Heart right ventricle (tissue), 16 donors: ENCODE measurements at regions not wholly inside any gene's neighbourhood (a gene's known extent, or its start where the extent isn't known, plus 50 kb on each side); places are given as distances from the start of the nearest gene placed in this dataset.

Experiments
- ATAC-seq, 8 donors: fragments of 200-7000 bp; cut with Tn5 transposase; one replicate each; pipeline ENCODE4 v1.9.1; 2020; ENCODE audit warnings: mild to moderate bottlenecking in 8 of 8, moderate library complexity in 8 of 8, moderate number of reproducible peaks in 1 of 8
- DNase-seq, 2 donors: peaks; one replicate each; pipeline ENCODE4 v3.0.0-alpha.2; 2020
- H3K27ac ChIP-seq, 10 donors: fragments of 200-600 bp; sonication (generic) in 2 of 10; one replicate each; pipeline versions ENCODE4 v1.5.0 to v1.8.0; 2020 to 2022; ENCODE audit warnings: mild to moderate bottlenecking in 3 of 10
- H3K27me3 ChIP-seq, 7 donors: fragments of 200-600 bp; one replicate each; pipeline ENCODE4 v1.8.0; 2021 to 2022; ENCODE audit warnings: mild to moderate bottlenecking in 2 of 7
- H3K36me3 ChIP-seq, 9 donors: fragments of 200-600 bp; sonication (generic) in 1 of 9; one replicate each; pipeline versions ENCODE4 v1.5.0 to v1.8.0; 2020 to 2022; ENCODE audit warnings: mild to moderate bottlenecking in 2 of 9
- H3K4me1 ChIP-seq, 9 donors: fragments of 200-600 bp; sonication (generic) in 1 of 9; one replicate each; pipeline versions ENCODE4 v1.5.0 to v1.8.0; 2020 to 2022; ENCODE audit warnings: mild to moderate bottlenecking in 4 of 9
- H3K4me3 ChIP-seq, 10 donors: fragments of 200-600 bp; sonication (generic) in 2 of 10; one replicate each; pipeline versions ENCODE4 v1.5.0 to v1.8.0; 2020 to 2022; ENCODE audit warnings: mild to moderate bottlenecking in 7 of 10, moderate library complexity in 2 of 10
- H3K9me3 ChIP-seq, 11 donors: fragments of 200-600 bp in 10 of 11; sonication (generic) in 2 of 11; one replicate each; pipeline versions ENCODE4 v1.5.0 to v1.8.0; 2013 to 2022; ENCODE audit warnings: mild to moderate bottlenecking in 2 of 11, control low read depth in 1 of 11, moderate library complexity in 1 of 11
- CTCF ChIP-seq, 9 donors: fragments of 200-600 bp; sonication (generic) in 2 of 9; IDR thresholded peaks; one replicate each; pipeline versions ENCODE4 v1.5.0 to v1.8.0; 2021 to 2022; ENCODE audit warnings: antibody characterized with exemption in 9 of 9, mild to moderate bottlenecking in 5 of 9, moderate library complexity in 1 of 9
- WGBS, 2 donors: extraction: QIAGEN DNeasy Blood & Tissue Kit; methylation state at CpG; one replicate each; pipeline ENCODE4 v1.1.7; 2013; ENCODE audit warnings: inconsistent platforms in 1 of 2; 5-methylcytosine and 5-hydroxymethylcytosine counted together
- intact Hi-C, 10 donors: fragments of 100-400 bp; cut with DNase I; formaldehyde crosslinking; loops; one replicate each; pipeline versions ENCODE4 v1.11.1 to v1.14.2; 2022
- donor health status: Arrhythmogenic right ventricular cardiomyopathy.
- donor health status: ischemic (EF 13 %, LVEDD 7.1; RV severe dilation, severe dysfunction).
- donor health status: healthy with polysubstance abuse.
- donor health status: DM: no; HTN: yes; CAD: no.
- donor health status: DM: no; HTN: no; CAD: no.
- donor health status: ischemic (EF 25% LVEDD 6.9; RV normal size, moderate dysfunction).
- donor health status: ischemic (EF 25% LVEDD 5.7; RV mildly dilated, moderate dysfunction).
- donor health status: healthy.
- donor health status: DM: yes; HTN: yes; CAD: no.
- donor health status: Ischemic cardiomyopathy.
- donor health status: ischemic (EF 35%, LVEDD 5.7; RV mildly dilated, moderate dysfunction).
- donor health status: nonischemic (EF 11% LVEDD 7.7; RV severe dilation, severe dysfunction).
- donor health status: DM: yes; HTN: yes; CAD: no.
- donor health status: PGD.
- donor health status: ischemic (EF 29% LVEDD 5.4; RV normal size, mild dysfunction).
- donor health status: nonischemic (EF 23%, LVEDD 6.1; RV moderate dilation, normal function).

DNA sequence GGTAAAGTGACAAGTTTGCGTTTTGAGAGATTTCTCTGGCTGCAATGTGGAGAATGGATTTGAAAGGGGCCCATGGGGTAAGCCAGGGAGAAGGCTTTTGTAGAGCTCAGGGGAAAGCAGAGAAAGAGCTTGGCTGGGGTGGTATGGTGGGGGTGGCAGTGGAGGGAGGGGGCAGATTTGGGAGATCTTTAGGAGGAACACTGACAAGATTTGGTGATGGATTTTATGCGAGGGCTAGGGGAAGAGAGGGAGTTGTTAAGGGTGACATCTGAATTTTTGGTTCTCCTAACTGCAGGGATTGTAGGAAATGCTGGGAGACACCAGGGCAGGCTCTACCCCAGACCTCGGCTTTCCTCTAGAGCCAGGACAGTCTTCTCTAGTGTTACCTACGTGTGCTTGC lies 108.7 kb upstream of the ZNF678 start:
- intact Hi-C loops, result no loop called here
- 64 to 69% methylated on average over 4 of the region's 4 CpGs for WGBS, 2 donors
- no peaks in the 10 kb centered on the region for H3K36me3 ChIP-seq
- TF ChIP-seq CTCF (IDR thresholded peaks at IDR 0.05), result no peak
- no peak overlapping the region for H3K27ac ChIP-seq
- no peaks in the 10 kb centered on the region for H3K9me3 ChIP-seq
- H3K4me1 ChIP-seq, result no peaks in the 10 kb centered on the region
- ATAC-seq, result no peak
- no peak for DNase-seq
- H3K27me3 ChIP-seq, result peaks cover 0 to 29% (median 3%) of the 10 kb centered on the region in 7 donors
- H3K4me3 ChIP-seq, result no peak overlapping the region

- peaks cover 0 to 29% (median 3%) of the 10 kb centered on the region in 7 donors for H3K27me3 ChIP-seq
Observed at GRCh38 chr1:227453631-227454355, 109.6 kb upstream of the ZNF678 start.

DNA sequence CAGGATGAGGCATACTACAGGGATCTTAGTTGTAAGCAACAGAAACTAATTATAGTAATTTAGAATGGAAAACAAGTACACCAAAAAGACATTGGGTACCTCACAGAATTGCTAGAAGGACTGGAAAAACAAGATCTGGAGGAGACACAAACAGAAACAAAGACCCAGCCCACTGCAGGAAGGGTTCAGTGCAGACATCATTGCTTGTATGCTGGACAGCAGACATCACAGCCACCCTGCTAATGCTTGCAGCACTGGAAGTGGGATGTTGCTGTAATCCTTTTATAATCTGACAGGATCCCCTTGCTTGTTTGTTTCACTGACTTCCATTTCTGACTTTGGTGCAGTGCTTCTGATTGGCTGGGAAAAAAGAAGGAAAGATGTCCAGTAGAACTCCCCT lies 111.4 kb upstream of the ZNF678 start:
- ATAC-seq (no peak), DNase-seq (no peak)
- Histone ChIP-seq H3K36me3 (no peaks in the 10 kb centered on the region), H3K4me3 (no peak overlapping the region), H3K4me1 (peaks cover 0 to 13% (median 7%) of the 10 kb centered on the region in 9 donors), H3K9me3 (no peaks in the 10 kb centered on the region), H3K27me3 (peaks cover 0 to 29% (median 3%) of the 10 kb centered on the region in 7 donors), H3K27ac (no peak overlapping the region)
- intact Hi-C loops, result no loop called here
- TF ChIP-seq CTCF (IDR thresholded peaks at IDR 0.05), result no peak

More at GRCh38 chr1:227453631-227454355, 109.6 kb upstream of the ZNF678 start:
- DNase-seq (no peak), ATAC-seq (no peak)
- no peak overlapping the region for H3K27ac ChIP-seq
- H3K4me3 ChIP-seq, result no peak overlapping the region
- H3K4me1 ChIP-seq, result no peaks in the 10 kb centered on the region
- intact Hi-C loops, result no loop called here
- TF ChIP-seq CTCF (IDR thresholded peaks at IDR 0.05), result no peak
- H3K9me3 ChIP-seq, result no peaks in the 10 kb centered on the region
- WGBS, 2 donors, result 67 to 70% methylated on average over 9 of the region's 9 CpGs
- H3K36me3 ChIP-seq, result no peaks in the 10 kb centered on the region

DNA sequence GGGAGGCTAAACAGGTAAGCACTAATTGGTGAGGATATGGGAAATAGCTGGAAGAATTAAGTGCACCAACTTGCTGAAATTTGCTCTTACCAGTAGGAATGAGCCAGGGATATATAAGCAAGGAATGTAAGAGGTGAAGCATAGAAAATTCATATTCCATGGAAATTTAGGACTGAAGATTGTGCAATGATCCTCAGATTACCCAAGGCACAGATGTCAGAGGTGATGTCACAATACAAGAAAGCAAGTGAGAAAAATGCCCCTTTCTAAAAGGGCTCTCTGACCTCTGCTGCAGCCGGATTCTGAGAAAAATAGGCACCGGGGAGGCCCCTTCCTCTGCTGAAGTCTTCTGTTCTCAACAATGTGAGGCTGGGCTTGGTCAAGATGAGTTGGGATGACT lies 112.3 kb upstream of the ZNF678 start:
- no peaks in the 10 kb centered on the region for H3K9me3 ChIP-seq
- no peak for ATAC-seq
- WGBS, 2 donors, result 68 to 81% methylated on average over 2 of the region's 2 CpGs
- no peak overlapping the region for H3K27ac ChIP-seq
- intact Hi-C loops, result no loop called here
- peaks cover 0 to 16% (median 7%) of the 10 kb centered on the region in 9 donors for H3K4me1 ChIP-seq
- no peak for TF ChIP-seq CTCF (IDR thresholded peaks at IDR 0.05)
- DNase-seq, result no peak
- peaks cover 0 to 29% (median 3%) of the 10 kb centered on the region in 7 donors for H3K27me3 ChIP-seq
- H3K4me3 ChIP-seq, result no peak overlapping the region
- no peaks in the 10 kb centered on the region for H3K36me3 ChIP-seq
